HepG2 (cell line): ENCODE measurements at regions not wholly inside any gene's neighbourhood (a gene's known extent, or its start where the extent isn't known, plus 50 kb on each side); places are given as distances from the start of the nearest gene placed in this dataset.
"Not testable (repeated sequence)": the region's sequence is repeated elsewhere in the genome, so short reads cannot be mapped to it uniquely, and the experiment has no call there.

Experiments used
- ATAC-seq: fragments of 200-7000 bp; cut with Tn5 transposase; 3 replicates; pipeline ENCODE4 v1.9.1; 2020; ENCODE audit warnings: mild to moderate bottlenecking, moderate library complexity
- BruUV-seq: library from RNA; stranded (reverse); fragments of 400-500 nt; replicated peaks from 2 replicates; lab custom pipeline; 2021; lab: Mats Ljungman, UMichigan
- CTCF ChIA-PET: fragments of 300-600 bp; formaldehyde crosslinking; extraction: SDS; loops from one replicate; lab custom pipeline; 2021; ENCODE audit warnings: low total read pairs, inconsistent platforms, low intra/inter-chr PET ratio; lab: Yijun Ruan, JAX
- POLR2A ChIA-PET: fragments of 350-600 bp; sonication (Branson Sonifier 250); formaldehyde crosslinking; loops from one replicate; lab custom pipeline; 2020; ENCODE audit warnings: antibody characterized with exemption, inconsistent platforms; lab: Yijun Ruan, JAX
- DNase-seq: peaks from one replicate; pipeline ENCODE4 v3.0.0-alpha.2; 2015; ENCODE audit warnings: low spot score
- FAIRE-seq: peaks from 3 replicates; lab custom pipeline; 2011; peaks lifted over from hg19 to GRCh38; lab: Jason Lieb, UNC
- H2AFZ ChIP-seq: one replicate; pipeline ENCODE4 v1.6.1; 2011; ENCODE audit warnings: low read length, inconsistent platforms
- H3K27ac ChIP-seq: fragments of 300-600 bp; 3 replicates; pipeline ENCODE4 v1.8.0; 2011; ENCODE audit warnings: mixed run types, mild to moderate bottlenecking, mixed read lengths, low read length, inconsistent platforms; ENCODE audit not compliant: insufficient read depth; ENCODE audit errors: extremely low read length
- H3K27me3 ChIP-seq, 2 experiments: fragments of 200-600 bp in 1 of 2; 2 replicates in 1 of 2; 3 replicates in 1 of 2; pipeline versions ENCODE4 v1.6.0 to v1.8.0; 2011; ENCODE audit warnings: low read length in 2 of 2, mild to moderate bottlenecking in 2 of 2, moderate library complexity in 2 of 2, inconsistent platforms in 1 of 2; ENCODE audit not compliant: insufficient read depth in 2 of 2, control insufficient read depth in 1 of 2
- H3K36me3 ChIP-seq, 2 experiments: fragments of 200-600 bp in 1 of 2; replicated peaks in 1 of 2; 2 replicates in 1 of 2; 3 replicates in 1 of 2; pipeline versions ENCODE4 v1.5.1 to v1.8.0; 2011; ENCODE audit warnings: low read length in 2 of 2, inconsistent platforms in 1 of 2; ENCODE audit not compliant: insufficient read depth in 2 of 2, control insufficient read depth in 1 of 2
- H3K4me1 ChIP-seq: 2 replicates; pipeline ENCODE4 v1.5.1; 2012; ENCODE audit warnings: low read length, inconsistent platforms; ENCODE audit not compliant: insufficient read depth
- H3K4me2 ChIP-seq: 2 replicates; pipeline ENCODE4 v1.6.0; 2011; ENCODE audit warnings: low read depth, low read length, inconsistent platforms
- H3K4me3 ChIP-seq, 3 experiments: fragments of 200-600 bp in 1 of 3; sonication (generic), shearing (Covaris generic) in 1 of 3; replicated peaks in 1 of 3; 2 replicates each; pipeline ENCODE4 v1.5.1; 2011 to 2016; ENCODE audit warnings: low read length in 3 of 3, inconsistent platforms in 2 of 3, low read depth in 2 of 3, mild to moderate bottlenecking in 2 of 3, control low read depth in 1 of 3, mixed read lengths in 1 of 3; ENCODE audit not compliant: insufficient read depth in 1 of 3
- H3K79me2 ChIP-seq: one replicate; pipeline ENCODE4 v1.6.1; 2011; ENCODE audit warnings: low read length, inconsistent platforms; ENCODE audit not compliant: insufficient read depth
- H3K9ac ChIP-seq: 2 replicates; pipeline ENCODE4 v1.6.0; 2011; ENCODE audit warnings: mild to moderate bottlenecking, low read depth, low read length, inconsistent platforms; ENCODE audit not compliant: insufficient read depth
- H3K9me3 ChIP-seq: 2 replicates; pipeline ENCODE4 v1.5.1; 2012; ENCODE audit warnings: mild to moderate bottlenecking, low read length
- H4K20me1 ChIP-seq: 2 replicates; pipeline ENCODE4 v1.6.0; 2011; ENCODE audit warnings: inconsistent platforms, mild to moderate bottlenecking, low read length, moderate library complexity; ENCODE audit not compliant: insufficient read depth
- FOXC1 ChIP-seq: sonication (generic); formaldehyde crosslinking; IDR thresholded peaks from 2 replicates; pipeline ENCODE4 v1.8.0; 2022; ENCODE audit warnings: mild to moderate bottlenecking, missing genetic modification reagents, borderline replicate concordance
- HOXA3 ChIP-seq: sonication (generic); formaldehyde crosslinking; IDR thresholded peaks from 2 replicates; pipeline ENCODE4 v1.5.0; 2020; ENCODE audit warnings: missing genetic modification reagents
- MAFF ChIP-seq: IDR thresholded peaks from 2 replicates; pipeline ENCODE4 v1.6.1; 2011; ENCODE audit warnings: low read depth, low read length, improper control_type of control experiment
- MAFK ChIP-seq, 2 experiments: IDR thresholded peaks in 1 of 2; conservative IDR thresholded peaks in 1 of 2; 2 replicates each; pipeline ENCODE4 v1.6.1; 2011; ENCODE audit warnings: improper control_type of control experiment in 2 of 2, low read length in 2 of 2
- POGZ ChIP-seq: sonication (generic); formaldehyde crosslinking; IDR thresholded peaks from 2 replicates; pipeline ENCODE4 v1.4.0; 2020; ENCODE audit warnings: mild to moderate bottlenecking, missing genetic modification reagents
- SOX13 ChIP-seq, 3 experiments: fragments of 450-650 bp in 1 of 3; sonication (generic) in 1 of 3; formaldehyde crosslinking in 1 of 3; IDR thresholded peaks in 2 of 3; conservative IDR thresholded peaks in 1 of 3; 2 replicates each; pipeline versions ENCODE4 v1.5.0 to v1.6.1; 2016 to 2020; ENCODE audit warnings: antibody characterized with exemption in 1 of 3, mild to moderate bottlenecking in 1 of 3, missing compliant biosample characterization in 1 of 3, missing genetic modification reagents in 1 of 3, moderate library complexity in 1 of 3
- ZMYM3 ChIP-seq: sonication (generic); formaldehyde crosslinking; IDR thresholded peaks from 2 replicates; pipeline ENCODE4 v1.5.1; 2020; ENCODE audit warnings: mild to moderate bottlenecking, missing genetic modification reagents
- WGBS: methylation state at CpG from one replicate; pipeline ENCODE4 v1.1.6; 2017; ENCODE audit warnings: low lambda C conversion rate; 5-methylcytosine and 5-hydroxymethylcytosine counted together
- in situ Hi-C: cut with HindIII; loops from 2 replicates; pipeline ENCODE4 v1.10.0; 2017; ENCODE audit warnings: low pct_unique_long_range_greater_than_20kb; ENCODE audit not compliant: extremely low pct_ligation_motif_present
- intact Hi-C: fragments of 100-400 bp; cut with micrococcal nuclease; formaldehyde crosslinking; loops from one replicate; pipeline ENCODE4 v1.10.0; 2022; ENCODE audit not compliant: unreplicated experiment
- TF ChIP-seq, protein P1 (sequence below): sonication (generic); formaldehyde crosslinking; conservative IDR thresholded peaks from 2 replicates; pipeline ENCODE4 v1.4.0; 2020; ENCODE audit warnings: mild to moderate bottlenecking, missing genetic modification reagents, moderate library complexity
- TF ChIP-seq, protein P2 (sequence below): sonication (generic); formaldehyde crosslinking; IDR thresholded peaks from 2 replicates; pipeline ENCODE4 v1.4.0; 2020; ENCODE audit warnings: mild to moderate bottlenecking, missing genetic modification reagents

DNA sequence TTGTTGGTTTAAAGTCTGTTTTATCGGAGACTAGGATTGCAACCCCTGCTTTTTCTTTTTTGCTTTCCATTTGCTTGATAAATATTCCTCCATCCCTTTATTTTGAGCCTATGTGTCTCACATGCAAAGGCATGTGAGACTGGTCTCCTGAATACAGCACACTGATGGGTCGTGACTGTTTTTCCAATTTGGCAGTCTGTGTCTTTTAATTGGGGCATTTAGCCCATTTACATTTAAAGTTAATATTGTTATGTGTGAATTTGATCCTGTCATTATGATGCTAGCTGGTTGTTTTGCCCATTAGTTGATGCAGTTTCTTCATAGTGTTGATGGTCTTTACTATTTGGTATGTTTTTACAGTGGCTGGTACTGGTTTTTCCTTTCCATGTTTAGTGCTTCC lies 132.0 kb downstream of the LEPR start:
- H3K27ac ChIP-seq, FAIRE-seq, H3K36me3 ChIP-seq, ATAC-seq, H3K4me3 ChIP-seq, H2AFZ ChIP-seq, BruUV-seq, CTCF ChIA-PET, POLR2A ChIA-PET, H3K27me3 ChIP-seq, intact Hi-C loops, H3K79me2 ChIP-seq, H3K4me2 ChIP-seq, H4K20me1 ChIP-seq, DNase-seq, H3K9ac ChIP-seq, in situ Hi-C loops, H3K9me3 ChIP-seq: not testable (repeated sequence)
- 54% methylated on average over 2 of the region's 2 CpGs for WGBS
- H3K4me1 ChIP-seq = peaks cover 17% of the 10 kb centered on the region

DNA sequence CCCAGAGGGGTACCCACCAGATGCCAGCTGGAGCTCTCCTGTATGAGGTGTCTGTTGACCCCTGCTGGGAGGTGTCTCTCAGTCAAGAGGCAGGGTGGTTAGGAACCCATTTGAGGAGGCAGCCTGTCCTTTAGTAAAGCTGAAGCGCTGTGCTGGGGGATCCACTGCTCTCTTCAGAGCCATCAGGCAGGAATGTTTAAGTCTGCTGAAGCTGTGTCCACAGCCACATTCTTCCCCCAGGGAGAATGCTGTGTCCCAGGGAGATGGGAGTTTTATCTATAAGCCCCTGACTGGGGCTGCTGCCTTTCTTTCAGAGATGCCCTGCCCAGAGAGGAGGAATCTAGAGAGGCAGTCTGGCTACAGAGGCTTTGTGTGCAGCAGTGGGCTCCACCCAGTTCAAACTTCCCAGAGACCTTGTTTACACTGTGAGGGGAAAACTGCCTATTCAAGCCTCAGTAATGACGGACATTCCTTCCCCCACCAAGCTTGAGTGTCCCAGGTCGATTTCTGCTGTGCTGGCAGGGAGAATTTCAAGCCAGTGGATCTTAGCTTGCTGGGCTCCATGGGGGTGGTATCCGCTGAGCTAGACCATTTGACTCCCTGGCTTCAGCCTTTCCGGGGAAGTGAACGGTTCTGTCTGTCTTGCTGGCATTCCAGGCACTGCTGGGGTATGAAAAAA lies 133.8 kb downstream of the LEPR start:
- peak overlapping the region; percentile 7 to 44 (median 40); a peak in 4 of 6 replicates for H3K4me3 ChIP-seq
- DNase-seq = peak; percentile 65
- BruUV-seq; H3K36me3 ChIP-seq; H3K79me2 ChIP-seq; intact Hi-C loops; H3K9me3 ChIP-seq; H3K27me3 ChIP-seq; H4K20me1 ChIP-seq; in situ Hi-C loops; CTCF ChIA-PET; TF ChIP-seq SOX13 (IDR thresholded peaks at IDR 0.05): not testable (repeated sequence)
- POLR2A ChIA-PET = interaction anchor here (1.0 to 1.3 kb wide), 6 partner anchors 19 to 134 kb away, joined by 3 to 5 read pairs (median 4); partner anchors contain the start of genes LEPR and LEPROT
- FAIRE-seq = peak; percentile 53
- H3K9ac ChIP-seq = 0 out of 2 replicates have a peak overlapping the region, but pooled peaks have one; percentile 31
- H3K27ac ChIP-seq = peak overlapping the region; percentile 8
- H3K4me2 ChIP-seq = peak overlapping the region; percentile 82
- WGBS = 0% methylated on average over 2 of the region's 6 CpGs
- ATAC-seq = peak; percentile 98
- peak overlapping the region; percentile 3 for H2AFZ ChIP-seq
- H3K4me1 ChIP-seq = peaks cover 17% of the 10 kb centered on the region
- TF ChIP-seq ZMYM3 (CRISPR knock-in tag) = peak; percentile 46; the same call in 1 of the 2 replicates
- TF ChIP-seq, protein P1, sequence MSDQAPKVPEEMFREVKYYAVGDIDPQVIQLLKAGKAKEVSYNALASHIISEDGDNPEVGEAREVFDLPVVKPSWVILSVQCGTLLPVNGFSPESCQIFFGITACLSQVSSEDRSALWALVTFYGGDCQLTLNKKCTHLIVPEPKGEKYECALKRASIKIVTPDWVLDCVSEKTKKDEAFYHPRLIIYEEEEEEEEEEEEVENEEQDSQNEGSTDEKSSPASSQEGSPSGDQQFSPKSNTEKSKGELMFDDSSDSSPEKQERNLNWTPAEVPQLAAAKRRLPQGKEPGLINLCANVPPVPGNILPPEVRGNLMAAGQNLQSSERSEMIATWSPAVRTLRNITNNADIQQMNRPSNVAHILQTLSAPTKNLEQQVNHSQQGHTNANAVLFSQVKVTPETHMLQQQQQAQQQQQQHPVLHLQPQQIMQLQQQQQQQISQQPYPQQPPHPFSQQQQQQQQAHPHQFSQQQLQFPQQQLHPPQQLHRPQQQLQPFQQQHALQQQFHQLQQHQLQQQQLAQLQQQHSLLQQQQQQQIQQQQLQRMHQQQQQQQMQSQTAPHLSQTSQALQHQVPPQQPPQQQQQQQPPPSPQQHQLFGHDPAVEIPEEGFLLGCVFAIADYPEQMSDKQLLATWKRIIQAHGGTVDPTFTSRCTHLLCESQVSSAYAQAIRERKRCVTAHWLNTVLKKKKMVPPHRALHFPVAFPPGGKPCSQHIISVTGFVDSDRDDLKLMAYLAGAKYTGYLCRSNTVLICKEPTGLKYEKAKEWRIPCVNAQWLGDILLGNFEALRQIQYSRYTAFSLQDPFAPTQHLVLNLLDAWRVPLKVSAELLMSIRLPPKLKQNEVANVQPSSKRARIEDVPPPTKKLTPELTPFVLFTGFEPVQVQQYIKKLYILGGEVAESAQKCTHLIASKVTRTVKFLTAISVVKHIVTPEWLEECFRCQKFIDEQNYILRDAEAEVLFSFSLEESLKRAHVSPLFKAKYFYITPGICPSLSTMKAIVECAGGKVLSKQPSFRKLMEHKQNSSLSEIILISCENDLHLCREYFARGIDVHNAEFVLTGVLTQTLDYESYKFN (CRISPR knock-in tag) = peak; percentile 49; the same call in 1 of the 2 replicates
- TF ChIP-seq MAFF = peak; percentile 26; the same call in 1 of the 2 replicates
- peak in 1 of 2 experiments; percentile 40; a peak in 1 of 4 replicates for TF ChIP-seq SOX13 (CRISPR knock-in tag; conservative IDR thresholded peaks at IDR 0.05 in 1 of 2, IDR thresholded peaks at IDR 0.05 in 1 of 2)
- peak in 1 of 2 experiments; percentile 30; a peak in 2 of 4 replicates for TF ChIP-seq MAFK (conservative IDR thresholded peaks at IDR 0.05 in 1 of 2, IDR thresholded peaks at IDR 0.05 in 1 of 2; ENCODE audit: low read length in 2 of 2)
- TF ChIP-seq POGZ (CRISPR knock-in tag) = peak; percentile 55
- TF ChIP-seq, protein P2, sequence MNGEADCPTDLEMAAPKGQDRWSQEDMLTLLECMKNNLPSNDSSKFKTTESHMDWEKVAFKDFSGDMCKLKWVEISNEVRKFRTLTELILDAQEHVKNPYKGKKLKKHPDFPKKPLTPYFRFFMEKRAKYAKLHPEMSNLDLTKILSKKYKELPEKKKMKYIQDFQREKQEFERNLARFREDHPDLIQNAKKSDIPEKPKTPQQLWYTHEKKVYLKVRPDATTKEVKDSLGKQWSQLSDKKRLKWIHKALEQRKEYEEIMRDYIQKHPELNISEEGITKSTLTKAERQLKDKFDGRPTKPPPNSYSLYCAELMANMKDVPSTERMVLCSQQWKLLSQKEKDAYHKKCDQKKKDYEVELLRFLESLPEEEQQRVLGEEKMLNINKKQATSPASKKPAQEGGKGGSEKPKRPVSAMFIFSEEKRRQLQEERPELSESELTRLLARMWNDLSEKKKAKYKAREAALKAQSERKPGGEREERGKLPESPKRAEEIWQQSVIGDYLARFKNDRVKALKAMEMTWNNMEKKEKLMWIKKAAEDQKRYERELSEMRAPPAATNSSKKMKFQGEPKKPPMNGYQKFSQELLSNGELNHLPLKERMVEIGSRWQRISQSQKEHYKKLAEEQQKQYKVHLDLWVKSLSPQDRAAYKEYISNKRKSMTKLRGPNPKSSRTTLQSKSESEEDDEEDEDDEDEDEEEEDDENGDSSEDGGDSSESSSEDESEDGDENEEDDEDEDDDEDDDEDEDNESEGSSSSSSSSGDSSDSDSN (CRISPR knock-in tag) = 0 out of 2 replicates have a peak, but pooled peaks have one; percentile 23
- TF ChIP-seq FOXC1 (CRISPR knock-in tag) = peak; percentile 50; the same call in 1 of the 2 replicates
- 0 out of 2 replicates have a peak, but pooled peaks have one; percentile 24 for TF ChIP-seq HOXA3 (CRISPR knock-in tag)
